ENCODE measurements at regions not wholly inside any gene's neighbourhood (a gene's known extent, or its start where the extent isn't known, plus 50 kb on each side); places are given as distances from the start of the nearest gene placed in this dataset.

DNA sequence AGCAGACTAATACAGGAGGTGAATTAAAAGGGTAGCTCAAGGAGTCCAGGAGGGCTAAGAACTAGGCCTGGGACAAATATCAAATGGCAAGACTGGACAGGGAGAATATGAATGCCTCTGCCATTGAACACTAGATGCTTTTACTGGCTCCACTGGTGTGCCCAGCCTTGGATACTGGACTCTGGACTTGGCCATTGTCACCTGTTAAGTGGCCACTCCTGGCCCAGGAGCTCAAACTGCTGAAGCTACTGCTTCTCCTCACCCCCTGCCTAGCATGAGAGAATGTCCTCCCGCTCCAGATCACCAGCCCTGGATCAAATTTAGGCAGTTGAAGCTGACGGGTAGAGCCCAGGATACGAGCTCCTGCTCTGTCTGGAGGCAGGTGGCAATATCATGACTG, 170.8 kb downstream of the DDX1 start:
- TF ChIP-seq EP300 (IDR thresholded peaks at IDR 0.05) (no peak), POLR2A (IDR thresholded peaks at IDR 0.05) (no peak), POLR2AphosphoS5 (IDR thresholded peaks at IDR 0.05) (no peak)
- TF ChIP-seq, protein P1, sequence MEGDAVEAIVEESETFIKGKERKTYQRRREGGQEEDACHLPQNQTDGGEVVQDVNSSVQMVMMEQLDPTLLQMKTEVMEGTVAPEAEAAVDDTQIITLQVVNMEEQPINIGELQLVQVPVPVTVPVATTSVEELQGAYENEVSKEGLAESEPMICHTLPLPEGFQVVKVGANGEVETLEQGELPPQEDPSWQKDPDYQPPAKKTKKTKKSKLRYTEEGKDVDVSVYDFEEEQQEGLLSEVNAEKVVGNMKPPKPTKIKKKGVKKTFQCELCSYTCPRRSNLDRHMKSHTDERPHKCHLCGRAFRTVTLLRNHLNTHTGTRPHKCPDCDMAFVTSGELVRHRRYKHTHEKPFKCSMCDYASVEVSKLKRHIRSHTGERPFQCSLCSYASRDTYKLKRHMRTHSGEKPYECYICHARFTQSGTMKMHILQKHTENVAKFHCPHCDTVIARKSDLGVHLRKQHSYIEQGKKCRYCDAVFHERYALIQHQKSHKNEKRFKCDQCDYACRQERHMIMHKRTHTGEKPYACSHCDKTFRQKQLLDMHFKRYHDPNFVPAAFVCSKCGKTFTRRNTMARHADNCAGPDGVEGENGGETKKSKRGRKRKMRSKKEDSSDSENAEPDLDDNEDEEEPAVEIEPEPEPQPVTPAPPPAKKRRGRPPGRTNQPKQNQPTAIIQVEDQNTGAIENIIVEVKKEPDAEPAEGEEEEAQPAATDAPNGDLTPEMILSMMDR (IDR thresholded peaks at IDR 0.05), result no peak
- peaks cover 0 to 5% (median 0%) of the 10 kb centered on the region in 3 donors for H3K9me3 ChIP-seq
- no peaks in the 10 kb centered on the region for H3K4me1 ChIP-seq
- 89 to 100% methylated on average over 1 to 3 of the region's 3 CpGs for WGBS, 2 donors (ENCODE audit: low coverage in 1 of 2)
- no peak overlapping the region for H3K27ac ChIP-seq
- H3K4me3 ChIP-seq, result no peak overlapping the region
- no peak for ATAC-seq
- no peaks in the 10 kb centered on the region for H3K36me3 ChIP-seq
- no peaks in the 10 kb centered on the region for H3K27me3 ChIP-seq

DNA sequence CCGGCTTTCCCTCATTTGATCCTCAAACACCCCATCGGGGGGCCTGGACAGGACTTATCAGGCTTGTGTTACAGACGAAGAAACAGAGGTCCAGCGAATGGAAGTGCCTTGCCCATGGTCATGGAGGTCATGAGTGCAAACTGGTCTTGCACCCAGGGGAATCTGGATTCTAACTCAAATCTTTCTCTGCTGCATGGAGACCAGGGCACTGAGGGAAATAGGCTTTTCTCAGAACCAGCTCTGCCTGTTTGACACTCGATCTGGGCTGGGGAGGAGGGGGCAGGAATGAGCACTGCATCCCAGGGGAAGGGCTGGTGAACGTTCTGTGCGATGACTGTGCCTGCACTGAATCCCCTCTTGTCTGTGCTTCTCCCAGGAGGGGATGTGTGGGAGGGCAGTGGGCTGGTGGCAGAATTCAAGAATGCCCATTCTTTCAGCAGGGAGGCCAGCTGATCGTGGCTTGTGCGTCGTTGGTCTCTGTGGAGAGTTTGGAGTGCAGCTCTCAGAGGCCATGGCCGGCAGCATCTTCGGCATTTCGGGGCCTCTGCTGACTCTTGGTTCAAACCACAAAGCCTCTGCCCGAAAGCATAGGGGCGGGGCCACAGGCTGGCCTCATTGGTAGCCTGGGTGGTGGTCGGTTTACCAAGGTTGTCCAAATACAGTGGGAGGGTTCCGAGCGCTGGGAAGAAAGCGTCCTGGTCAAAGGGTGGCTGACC, 171.6 kb downstream of the DDX1 start:
- no peak overlapping the region for H3K27ac ChIP-seq
- TF ChIP-seq, protein P1 (IDR thresholded peaks at IDR 0.05), result no peak
- TF ChIP-seq EP300 (IDR thresholded peaks at IDR 0.05) (no peak), POLR2AphosphoS5 (IDR thresholded peaks at IDR 0.05) (no peak), POLR2A (IDR thresholded peaks at IDR 0.05) (no peak)
- ATAC-seq, result no peak
- H3K4me3 ChIP-seq, result no peak overlapping the region
- peaks cover 0 to 5% (median 0%) of the 10 kb centered on the region in 3 donors for H3K9me3 ChIP-seq
- WGBS, 2 donors (ENCODE audit: low coverage in 1 of 2), result 83% methylated on average over 4 of the region's 19 CpGs; no CpG with 5 or more reads in 1 of the 2 donors
- H3K36me3 ChIP-seq, result no peaks in the 10 kb centered on the region
- H3K27me3 ChIP-seq, result no peaks in the 10 kb centered on the region
- no peaks in the 10 kb centered on the region for H3K4me1 ChIP-seq

DNA sequence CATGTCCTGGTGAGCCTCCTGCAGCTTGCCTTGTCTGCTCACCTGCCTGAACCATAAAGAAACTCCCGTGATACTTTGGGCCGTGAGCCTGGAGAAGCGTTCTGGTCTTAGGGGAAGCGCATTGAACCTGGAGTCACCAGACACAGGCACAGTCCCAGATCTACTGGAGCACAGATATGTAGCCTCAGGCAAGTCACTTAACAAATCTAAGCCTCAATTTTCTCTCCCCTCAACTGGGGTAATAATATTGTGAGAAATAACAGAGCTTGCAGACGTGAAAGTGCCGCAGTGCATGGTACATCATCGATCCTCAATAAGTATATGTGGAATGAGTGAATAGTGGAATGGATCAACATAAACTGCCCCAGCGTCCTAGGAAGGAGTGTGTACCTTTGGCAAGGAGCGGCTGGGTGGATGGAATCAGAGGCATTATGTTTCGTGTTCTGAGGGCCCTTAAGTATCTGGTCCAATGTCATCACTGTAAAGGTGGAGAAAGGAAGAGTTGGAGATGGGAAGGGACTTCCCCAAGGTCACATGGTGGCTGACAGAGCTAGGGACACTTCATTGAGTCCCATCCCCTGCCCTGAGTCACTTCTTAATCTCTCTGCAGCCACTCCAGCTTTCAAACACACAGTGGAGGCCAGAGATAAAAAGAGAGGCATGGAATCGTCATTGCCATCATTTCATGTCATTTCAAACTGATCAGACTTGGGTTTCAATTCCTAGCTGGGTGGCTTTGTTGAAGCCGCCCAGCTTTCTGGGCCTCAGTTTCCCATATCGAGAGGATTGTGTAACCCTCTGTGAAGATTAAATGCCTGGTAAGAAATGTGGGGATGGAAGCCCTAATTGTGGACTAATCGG, 172.4 kb downstream of the DDX1 start:
- H3K27ac ChIP-seq, result no peak overlapping the region
- no peak for ATAC-seq
- no peaks in the 10 kb centered on the region for H3K36me3 ChIP-seq
- no peak for TF ChIP-seq POLR2A (IDR thresholded peaks at IDR 0.05)
- TF ChIP-seq POLR2AphosphoS5 (IDR thresholded peaks at IDR 0.05), result no peak
- TF ChIP-seq, protein P1 (IDR thresholded peaks at IDR 0.05), result no peak
- TF ChIP-seq EP300 (IDR thresholded peaks at IDR 0.05), result no peak
- WGBS, 2 donors (ENCODE audit: low coverage in 1 of 2), result 90 to 93% methylated on average over 3 to 7 of the region's 14 CpGs
- H3K4me3 ChIP-seq, result no peak overlapping the region
- H3K27me3 ChIP-seq, result no peaks in the 10 kb centered on the region
- H3K4me1 ChIP-seq, result no peaks in the 10 kb centered on the region
- no peaks in the 10 kb centered on the region for H3K9me3 ChIP-seq

DNA sequence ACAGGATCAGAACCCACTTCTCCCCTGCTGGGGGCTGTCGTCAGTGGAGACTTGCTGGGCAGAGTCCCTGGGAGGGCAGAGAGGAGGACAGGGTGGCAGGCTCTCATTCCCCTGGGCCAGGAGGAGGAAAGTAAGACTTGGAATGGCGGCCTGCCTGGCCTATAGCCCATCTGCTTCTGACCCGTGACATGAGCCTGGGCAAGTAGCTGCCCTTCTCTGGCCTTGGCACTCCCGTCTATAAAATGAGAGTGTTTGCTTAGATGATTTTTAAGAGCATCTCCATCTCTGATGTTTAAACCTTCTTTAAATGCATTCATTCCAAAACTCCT, 173.0 kb downstream of the DDX1 start:
- Histone ChIP-seq H3K27me3 (no peaks in the 10 kb centered on the region), H3K4me3 (no peak overlapping the region), H3K9me3 (no peaks in the 10 kb centered on the region), H3K36me3 (no peaks in the 10 kb centered on the region), H3K27ac (no peak overlapping the region), H3K4me1 (no peaks in the 10 kb centered on the region)
- no peak for ATAC-seq
- TF ChIP-seq POLR2A (IDR thresholded peaks at IDR 0.05) (no peak), EP300 (IDR thresholded peaks at IDR 0.05) (no peak), POLR2AphosphoS5 (IDR thresholded peaks at IDR 0.05) (no peak)
- TF ChIP-seq, protein P1 (IDR thresholded peaks at IDR 0.05), result no peak
- 86 to 88% methylated on average over 2 to 3 of the region's 4 CpGs for WGBS, 2 donors (ENCODE audit: low coverage in 1 of 2)
